Activated naive CD8-positive, alpha-beta T cell treated with anti-CD3 and anti-CD28 coated beads, Interleukin-2, amount 10 ng/mL, durations not matched to agents 7 days and 5 days (primary cell): ENCODE measurements at regions not wholly inside any gene's neighbourhood (a gene's known extent, or its start where the extent isn't known, plus 50 kb on each side); places are given as distances from the start of the nearest gene placed in this dataset.
"Not testable (repeated sequence)": the region's sequence is repeated elsewhere in the genome, so short reads cannot be mapped to it uniquely, and the experiment has no call there.

Experiments
- ATAC-seq: fragments of 150-1000 bp; cut with Tn5 transposase; one replicate; pipeline ENCODE4 v1.10.0; 2021; ENCODE audit warnings: low read depth, moderate library complexity
- POLR2A ChIA-PET: fragments of 350-600 bp; sonication (Branson Sonifier 250); formaldehyde crosslinking; loops from one replicate; lab custom pipeline; 2021; ENCODE audit warnings: antibody characterized with exemption; lab: Charles Lee
- DNase-seq: peaks from one replicate; pipeline ENCODE4 v3.0.0; 2021
- H3K27ac Mint-ChIP-seq: one replicate; pipeline ENCODE4 v1.8.0; 2022; ENCODE audit warnings: mild to moderate bottlenecking, mixed read lengths
- H3K27me3 Mint-ChIP-seq: one replicate; pipeline ENCODE4 v1.8.0; 2022; ENCODE audit warnings: mild to moderate bottlenecking, moderate library complexity, mixed read lengths
- H3K36me3 Mint-ChIP-seq: one replicate; pipeline ENCODE4 v1.8.0; 2021; ENCODE audit warnings: mild to moderate bottlenecking, mixed read lengths
- H3K4me1 Mint-ChIP-seq: one replicate; pipeline ENCODE4 v1.8.0; 2021; ENCODE audit warnings: mixed read lengths
- H3K4me3 Mint-ChIP-seq: one replicate; pipeline ENCODE4 v1.8.0; 2022; ENCODE audit warnings: mild to moderate bottlenecking, moderate library complexity, mixed read lengths
- H3K9me3 Mint-ChIP-seq: one replicate; pipeline ENCODE4 v1.8.0; 2021; ENCODE audit warnings: mixed read lengths

DNA sequence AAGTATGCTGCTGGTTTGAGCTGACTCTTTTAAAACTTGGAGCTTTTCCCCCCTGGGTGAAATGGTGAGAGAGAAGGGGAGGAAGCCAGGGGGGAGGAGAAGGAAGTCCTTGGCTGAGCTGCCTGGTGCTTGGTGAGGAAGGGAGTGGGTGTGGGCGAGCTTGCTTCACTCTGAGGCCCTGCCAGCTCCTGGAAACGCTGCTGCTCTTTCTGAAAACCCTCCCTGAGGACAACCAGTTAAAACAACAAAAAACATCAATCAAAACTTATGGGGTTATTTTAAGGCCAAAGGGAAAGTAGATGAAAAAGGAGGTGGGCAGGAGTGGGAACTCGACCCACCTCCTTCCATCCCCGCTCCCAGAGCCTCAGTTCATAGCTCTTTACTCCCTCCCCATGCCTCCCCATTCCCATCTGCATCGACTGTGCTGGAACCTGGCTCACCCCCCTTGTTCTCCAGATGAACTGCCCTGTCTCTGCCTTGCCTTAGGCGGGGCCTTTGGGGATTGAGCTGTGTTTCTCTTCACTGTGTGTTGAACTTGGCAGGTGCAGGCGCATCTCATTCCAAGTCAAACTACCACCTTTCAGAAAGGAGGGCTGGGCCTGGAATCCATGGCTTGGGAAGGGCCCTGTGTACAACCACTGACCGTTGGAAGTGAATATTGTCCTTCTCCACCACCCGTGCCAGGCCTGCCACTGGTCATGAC is 166.1 kb downstream of the ZNF621 start:
- DNase-seq (no peak), ATAC-seq (no peak)
- peaks cover 15% of the 10 kb centered on the region for H3K27me3 Mint-ChIP-seq
- POLR2A ChIA-PET: no interaction called here
- H3K9me3 Mint-ChIP-seq: no peaks in the 10 kb centered on the region
- peaks cover 2% of the 10 kb centered on the region for H3K4me1 Mint-ChIP-seq
- H3K36me3 Mint-ChIP-seq: no peaks in the 10 kb centered on the region
- no peak overlapping the region for H3K4me3 Mint-ChIP-seq
- H3K27ac Mint-ChIP-seq: no peak overlapping the region

DNA sequence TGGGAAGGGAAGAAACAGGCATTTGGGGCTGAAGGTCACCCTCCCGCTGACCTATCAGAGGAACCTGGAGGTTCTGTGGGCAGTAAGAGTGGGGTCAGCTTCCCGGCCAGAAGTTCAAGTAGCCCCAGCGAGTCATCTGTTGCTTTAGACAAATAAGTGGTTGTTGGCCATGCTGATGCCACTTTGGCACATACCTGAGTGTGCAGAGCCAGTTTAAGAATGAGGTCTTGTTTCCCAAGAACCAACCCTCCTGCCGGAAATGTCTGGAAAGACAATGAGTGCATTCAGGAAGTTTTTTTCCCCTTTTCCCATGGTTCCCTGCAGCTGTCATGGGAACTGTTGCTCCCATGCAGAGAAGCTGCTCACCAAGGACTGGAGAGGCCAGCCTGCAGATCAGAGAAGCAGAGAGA is 166.7 kb downstream of the ZNF621 start:
- H3K4me1 Mint-ChIP-seq: peaks cover 2% of the 10 kb centered on the region
- ATAC-seq (no peak), DNase-seq (no peak)
- no peaks in the 10 kb centered on the region for H3K36me3 Mint-ChIP-seq
- POLR2A ChIA-PET: no interaction called here
- no peak overlapping the region for H3K27ac Mint-ChIP-seq
- peaks cover 11% of the 10 kb centered on the region for H3K27me3 Mint-ChIP-seq
- no peaks in the 10 kb centered on the region for H3K9me3 Mint-ChIP-seq
- H3K4me3 Mint-ChIP-seq: no peak overlapping the region

DNA sequence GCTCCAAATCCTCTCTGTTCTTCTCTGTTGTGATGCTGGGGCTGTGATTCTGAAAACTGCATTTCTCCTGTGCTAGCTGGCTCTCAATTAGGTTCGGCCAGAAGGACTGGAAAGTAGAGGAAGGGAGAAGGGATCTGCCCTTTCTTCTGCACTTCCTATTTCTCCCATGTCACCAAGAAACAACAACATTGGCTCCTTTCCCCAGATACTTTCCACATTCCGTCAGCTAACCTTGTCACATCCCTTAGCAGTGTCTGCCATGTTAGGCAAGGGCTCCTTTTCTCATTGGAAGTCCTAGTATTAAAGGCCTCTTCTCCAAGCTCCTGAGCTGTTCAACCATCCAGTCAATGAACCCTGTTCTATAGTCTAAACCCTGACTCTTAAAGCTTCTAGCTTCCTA is 171.1 kb downstream of the ZNF621 start:
- POLR2A ChIA-PET: no interaction called here
- no peaks in the 10 kb centered on the region for H3K9me3 Mint-ChIP-seq
- H3K27me3 Mint-ChIP-seq: peaks cover 10% of the 10 kb centered on the region
- H3K36me3 Mint-ChIP-seq: no peaks in the 10 kb centered on the region
- H3K27ac Mint-ChIP-seq: no peak overlapping the region
- no peak overlapping the region for H3K4me3 Mint-ChIP-seq
- no peaks in the 10 kb centered on the region for H3K4me1 Mint-ChIP-seq
- no peak for DNase-seq
- ATAC-seq: no peak

DNA sequence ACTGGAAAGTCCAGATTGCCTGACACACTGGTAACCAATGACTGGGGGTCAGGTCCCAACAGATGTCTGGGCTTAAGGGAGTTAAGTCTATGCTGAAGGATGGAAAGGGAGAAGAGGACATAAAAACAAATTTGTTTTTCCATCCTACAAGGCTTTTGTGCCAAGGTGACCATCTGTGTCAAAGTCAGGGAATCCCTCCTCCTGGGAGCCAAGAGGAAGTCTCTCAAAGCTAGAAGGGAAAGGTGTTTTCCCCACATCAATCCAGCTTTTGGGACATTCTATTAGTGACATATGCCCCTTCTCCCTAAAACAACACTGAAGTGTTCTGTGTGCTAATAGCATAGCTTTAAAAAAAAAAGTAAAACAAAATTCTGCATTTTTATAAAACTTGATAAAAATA is 173.9 kb downstream of the ZNF621 start:
- H3K36me3 Mint-ChIP-seq, H3K27ac Mint-ChIP-seq, H3K4me3 Mint-ChIP-seq, ATAC-seq, POLR2A ChIA-PET, DNase-seq, H3K9me3 Mint-ChIP-seq, H3K27me3 Mint-ChIP-seq, H3K4me1 Mint-ChIP-seq: not testable (repeated sequence)

DNA sequence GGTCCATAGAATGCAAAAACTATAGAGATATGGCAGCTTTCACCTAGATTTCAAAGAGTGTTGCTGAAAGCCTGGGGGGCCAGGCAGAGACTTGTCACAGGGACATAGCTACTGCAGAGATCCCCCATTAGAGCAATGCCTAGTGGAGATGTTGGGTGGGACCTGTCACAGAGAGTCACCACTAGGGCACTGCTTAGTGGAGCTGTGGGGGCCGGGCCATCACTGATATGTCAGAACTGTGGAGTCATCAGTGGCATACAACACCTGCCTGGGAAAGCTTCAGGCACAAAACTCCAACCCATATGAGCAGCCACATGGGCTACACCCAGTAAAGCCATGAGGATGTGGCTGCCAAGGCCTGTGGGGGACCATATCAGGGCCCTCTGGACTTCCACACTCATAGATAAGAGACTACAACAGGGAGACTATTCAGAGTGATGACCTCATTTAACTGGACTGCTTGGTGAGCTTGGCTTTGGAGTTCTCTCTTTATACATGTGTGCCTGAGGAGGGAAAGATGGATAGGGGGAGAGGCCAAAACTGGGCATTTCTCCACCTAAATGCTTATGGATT is 176.3 kb downstream of the ZNF621 start:
- H3K36me3 Mint-ChIP-seq: no peaks in the 10 kb centered on the region
- peaks cover 2% of the 10 kb centered on the region for H3K9me3 Mint-ChIP-seq
- ATAC-seq (no peak), DNase-seq (no peak)
- no peaks in the 10 kb centered on the region for H3K4me1 Mint-ChIP-seq
- no peak overlapping the region for H3K27ac Mint-ChIP-seq
- H3K27me3 Mint-ChIP-seq: peaks cover 4% of the 10 kb centered on the region
- POLR2A ChIA-PET: no interaction called here
- no peak overlapping the region for H3K4me3 Mint-ChIP-seq

DNA sequence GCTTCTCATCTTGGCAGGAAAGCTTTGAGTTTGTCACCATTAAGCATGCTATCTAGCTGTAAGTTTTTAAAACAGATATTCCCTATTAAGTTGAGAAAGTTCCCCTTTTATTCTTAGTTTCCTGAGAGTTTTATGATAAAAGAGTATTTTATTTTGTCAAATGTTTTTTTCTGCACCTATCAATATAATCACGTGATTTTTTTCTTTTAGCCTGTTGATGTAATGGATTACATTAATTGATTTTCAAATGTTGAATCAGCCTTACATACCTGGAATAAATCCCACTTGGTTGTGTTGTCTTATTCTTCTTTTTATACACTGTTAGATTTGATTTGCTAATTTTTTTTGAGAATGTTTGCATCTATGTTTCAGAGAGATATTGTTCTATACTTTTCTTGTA is 179.5 kb downstream of the ZNF621 start:
- H3K4me3 Mint-ChIP-seq: no peak overlapping the region
- peaks cover 12% of the 10 kb centered on the region for H3K27me3 Mint-ChIP-seq
- POLR2A ChIA-PET: no interaction called here
- no peak for ATAC-seq
- DNase-seq: no peak
- H3K9me3 Mint-ChIP-seq: peaks cover 2% of the 10 kb centered on the region
- H3K27ac Mint-ChIP-seq: no peak overlapping the region
- no peaks in the 10 kb centered on the region for H3K4me1 Mint-ChIP-seq
- no peaks in the 10 kb centered on the region for H3K36me3 Mint-ChIP-seq

DNA sequence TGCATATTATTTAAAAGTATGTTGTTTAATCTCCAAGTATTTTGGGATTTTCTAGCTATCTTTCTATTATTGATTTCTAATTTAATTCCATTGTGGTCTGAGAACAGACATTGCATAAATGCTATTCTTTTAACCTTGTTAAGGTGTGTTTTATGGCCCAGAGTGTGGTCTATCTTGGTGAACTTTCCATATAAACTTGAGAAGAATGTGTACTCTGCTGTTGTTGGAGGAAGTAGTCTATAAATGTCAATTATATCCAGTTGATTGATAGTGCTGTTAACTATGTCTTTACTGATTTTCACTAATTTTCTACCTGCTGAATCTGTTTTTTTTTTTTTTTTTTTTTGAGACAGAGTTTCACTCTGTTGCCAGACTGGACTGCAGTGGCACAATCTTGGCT is 180.9 kb downstream of the ZNF621 start:
- ATAC-seq: no peak
- H3K4me1 Mint-ChIP-seq: no peaks in the 10 kb centered on the region

DNA sequence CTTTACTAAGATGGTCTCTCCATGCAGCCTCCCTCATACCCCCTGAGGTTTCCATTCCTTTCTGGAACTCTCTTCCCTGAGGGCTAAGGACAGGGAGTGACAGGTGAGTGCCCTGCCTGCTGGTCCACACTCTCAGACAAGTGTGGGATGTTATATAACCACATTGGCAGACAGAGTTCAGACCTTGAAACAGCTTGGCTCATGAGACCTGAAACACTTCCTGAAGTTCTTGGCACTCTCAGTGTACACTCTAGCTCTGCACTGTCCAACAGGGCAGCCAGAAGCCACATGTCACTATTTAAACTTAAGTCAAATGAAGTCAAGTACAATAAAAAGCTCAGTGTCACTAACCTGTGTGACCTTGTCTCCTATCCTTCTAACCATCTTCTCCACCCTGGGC is 188.5 kb downstream of the ZNF621 start:
- peaks cover 11% of the 10 kb centered on the region for H3K4me1 Mint-ChIP-seq
- H3K36me3 Mint-ChIP-seq: no peaks in the 10 kb centered on the region
- H3K9me3 Mint-ChIP-seq: no peaks in the 10 kb centered on the region
- POLR2A ChIA-PET: no interaction called here
- H3K27me3 Mint-ChIP-seq: peaks cover 7% of the 10 kb centered on the region
- H3K4me3 Mint-ChIP-seq: no peak overlapping the region
- DNase-seq (no peak), ATAC-seq (no peak)
- H3K27ac Mint-ChIP-seq: no peak overlapping the region

More for the DNA sequence above, 180.9 kb downstream of the ZNF621 start:
- H3K4me3 Mint-ChIP-seq: no peak overlapping the region
- no peak overlapping the region for H3K27ac Mint-ChIP-seq
- no peaks in the 10 kb centered on the region for H3K36me3 Mint-ChIP-seq
- peaks cover 12% of the 10 kb centered on the region for H3K27me3 Mint-ChIP-seq
- peaks cover 2% of the 10 kb centered on the region for H3K9me3 Mint-ChIP-seq
- POLR2A ChIA-PET: no interaction called here
- DNase-seq: no peak

DNA sequence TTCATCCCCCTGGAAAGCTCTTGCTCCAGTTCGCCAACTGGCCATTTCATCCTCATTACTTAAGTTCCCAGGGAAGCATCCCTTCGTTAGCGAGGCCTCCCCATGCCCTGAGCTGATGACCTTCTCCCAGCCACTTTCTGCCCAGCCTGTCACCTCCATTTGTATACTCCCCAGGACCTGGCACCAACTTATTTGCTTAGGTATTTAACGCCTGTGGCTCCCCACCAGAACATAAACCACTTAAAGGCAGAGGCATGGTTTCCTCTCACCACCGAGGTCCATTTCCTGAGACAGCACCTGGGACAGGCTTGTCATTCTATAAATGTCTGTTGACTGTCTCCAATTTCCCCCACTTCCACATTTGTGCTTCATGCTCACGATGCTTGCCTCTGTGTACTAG is 189.0 kb downstream of the ZNF621 start:
- H3K27me3 Mint-ChIP-seq: peaks cover 7% of the 10 kb centered on the region
- POLR2A ChIA-PET: no interaction called here

DNA sequence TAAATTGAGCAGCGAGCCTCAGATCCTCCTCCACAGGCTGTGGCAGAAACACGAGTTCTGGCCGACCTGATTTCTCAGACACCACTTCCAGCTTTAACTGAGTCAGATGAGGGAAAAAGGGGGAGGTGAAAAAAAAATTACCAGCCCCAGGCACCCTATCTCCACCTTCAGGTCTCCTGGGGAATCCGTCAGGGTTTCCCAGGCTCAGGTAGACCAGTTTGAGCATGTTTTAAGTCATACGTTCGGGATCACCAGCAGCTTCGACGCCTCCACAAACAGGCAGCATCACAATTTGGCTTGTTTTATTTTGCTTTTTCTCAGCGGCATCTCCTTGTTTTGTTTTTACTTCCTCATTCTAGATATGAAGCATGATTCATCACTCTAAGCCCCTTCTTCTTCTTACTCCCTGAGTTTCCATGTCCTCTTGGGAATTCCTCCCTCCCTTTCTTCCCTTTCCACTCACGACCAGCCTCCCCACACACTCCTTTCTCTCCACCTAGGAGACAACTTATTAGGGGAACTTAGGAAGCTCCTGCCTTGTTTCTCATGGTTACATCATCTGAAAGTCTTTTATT is 190.1 kb downstream of the ZNF621 start:
- no peak overlapping the region for H3K27ac Mint-ChIP-seq

More for the DNA sequence above, 189.0 kb downstream of the ZNF621 start:
- no peak for DNase-seq
- Mint-ChIP-seq H3K4me3 (no peak overlapping the region), H3K9me3 (no peaks in the 10 kb centered on the region), H3K27ac (no peak overlapping the region), H3K4me1 (peaks cover 11% of the 10 kb centered on the region), H3K36me3 (no peaks in the 10 kb centered on the region)
- peak; percentile 56 for ATAC-seq

DNA sequence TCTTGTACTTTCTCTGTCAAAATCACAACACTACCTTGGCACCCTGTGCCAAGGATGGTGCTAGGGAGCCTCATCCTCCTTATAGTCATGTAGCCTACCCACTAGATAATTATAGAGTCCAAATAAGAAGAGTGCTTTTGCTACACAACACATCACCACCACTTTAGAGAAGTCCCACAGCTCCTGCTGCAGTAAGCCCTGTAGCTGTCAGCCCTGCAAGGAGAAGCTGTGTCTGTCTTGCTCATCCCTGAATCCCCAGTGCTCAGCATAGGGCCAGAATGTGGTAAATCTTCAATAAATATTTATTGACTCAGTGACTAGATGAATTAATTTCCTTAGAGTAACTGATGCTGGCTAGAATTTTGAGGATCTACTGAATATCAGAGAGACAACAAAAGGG is 190.8 kb downstream of the ZNF621 start:
- POLR2A ChIA-PET: no interaction called here
- Mint-ChIP-seq H3K4me3 (no peak overlapping the region), H3K27ac (no peak overlapping the region), H3K36me3 (no peaks in the 10 kb centered on the region), H3K4me1 (peaks cover 11% of the 10 kb centered on the region), H3K9me3 (no peaks in the 10 kb centered on the region), H3K27me3 (peaks cover 7% of the 10 kb centered on the region)
- no peak for ATAC-seq
- DNase-seq: no peak

More for the DNA sequence above, 190.1 kb downstream of the ZNF621 start:
- DNase-seq (no peak), ATAC-seq (no peak)
- Mint-ChIP-seq H3K27me3 (peaks cover 7% of the 10 kb centered on the region), H3K4me1 (peaks cover 11% of the 10 kb centered on the region), H3K4me3 (no peak overlapping the region), H3K9me3 (no peaks in the 10 kb centered on the region), H3K36me3 (no peaks in the 10 kb centered on the region)
- POLR2A ChIA-PET: no interaction called here

DNA sequence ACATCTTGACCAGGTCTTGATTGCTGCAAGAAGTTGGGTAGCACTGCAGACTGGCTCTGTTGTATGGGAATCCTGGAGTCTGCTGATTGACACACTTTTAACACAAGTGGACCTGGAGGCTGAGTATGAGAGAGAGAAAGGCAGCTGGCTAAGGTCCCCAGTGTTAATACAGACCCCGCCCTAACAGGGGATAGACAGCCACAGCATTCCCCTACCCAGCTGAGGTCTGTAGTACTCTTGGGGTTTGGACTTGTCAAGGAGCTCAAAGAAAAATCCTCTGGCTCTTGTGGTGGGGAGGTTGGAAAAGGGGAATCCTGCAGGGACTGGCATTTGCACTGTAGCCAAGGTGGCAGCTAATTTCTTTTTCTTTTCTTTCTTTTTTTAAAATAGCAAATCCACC is 192.7 kb downstream of the ZNF621 start:
- Mint-ChIP-seq H3K36me3 (no peaks in the 10 kb centered on the region), H3K27me3 (peaks cover 7% of the 10 kb centered on the region), H3K4me3 (no peak overlapping the region), H3K27ac (no peak overlapping the region), H3K4me1 (peaks cover 11% of the 10 kb centered on the region), H3K9me3 (no peaks in the 10 kb centered on the region)
- ATAC-seq (no peak), DNase-seq (no peak)
- POLR2A ChIA-PET: no interaction called here

DNA sequence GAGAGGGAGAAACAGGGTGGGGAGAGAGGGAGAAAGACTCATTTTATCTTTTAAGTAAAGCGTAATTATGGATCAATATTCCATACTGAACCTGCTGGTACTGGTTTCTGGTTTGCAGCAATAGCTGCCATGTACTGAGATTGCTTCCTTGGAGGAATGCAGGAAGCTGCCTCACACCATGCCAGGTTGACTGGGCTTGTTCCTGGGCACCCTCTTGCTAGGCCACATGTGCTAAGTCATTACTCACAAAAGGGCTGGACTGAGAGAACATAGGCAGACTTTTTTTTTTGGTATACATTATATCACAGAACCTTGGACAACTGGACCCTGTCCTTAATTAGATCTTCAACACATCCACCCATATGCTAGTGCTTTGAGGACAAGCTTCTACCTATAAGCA is 193.4 kb downstream of the ZNF621 start:
- POLR2A ChIA-PET: no interaction called here
- Mint-ChIP-seq H3K4me3 (no peak overlapping the region), H3K27ac (no peak overlapping the region), H3K36me3 (no peaks in the 10 kb centered on the region), H3K27me3 (peaks cover 7% of the 10 kb centered on the region), H3K9me3 (no peaks in the 10 kb centered on the region), H3K4me1 (peaks cover 11% of the 10 kb centered on the region)
- DNase-seq (no peak), ATAC-seq (no peak)

DNA sequence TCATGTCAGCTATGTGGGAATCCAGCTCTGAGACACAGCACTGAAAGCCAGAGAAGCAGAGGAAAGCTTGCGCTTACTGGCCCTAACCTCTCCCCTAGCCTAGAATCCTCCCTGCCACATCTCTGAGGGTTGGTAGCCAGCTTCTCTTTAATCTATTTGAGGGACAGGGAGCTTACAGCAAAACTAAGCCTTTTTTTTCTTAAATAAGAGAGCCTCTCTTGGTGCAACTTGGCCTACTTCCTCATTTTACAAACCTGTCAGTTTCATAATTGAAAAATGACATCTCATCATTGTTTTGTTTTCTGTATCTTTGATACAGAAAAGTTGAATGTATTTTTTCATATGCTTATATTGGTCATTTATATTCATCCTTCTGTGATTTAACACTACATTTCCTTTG is 193.9 kb downstream of the ZNF621 start:
- Mint-ChIP-seq H3K27ac (no peak overlapping the region), H3K4me1 (peaks cover 7% of the 10 kb centered on the region), H3K4me3 (no peak overlapping the region), H3K36me3 (no peaks in the 10 kb centered on the region), H3K27me3 (peaks cover 7% of the 10 kb centered on the region), H3K9me3 (no peaks in the 10 kb centered on the region)
- DNase-seq: no peak
- ATAC-seq: no peak
- POLR2A ChIA-PET: no interaction called here
